ENCODE measurements at regions not wholly inside any gene's neighbourhood (a gene's known extent, or its start where the extent isn't known, plus 50 kb on each side); places are given as distances from the start of the nearest gene placed in this dataset.
"Not testable (repeated sequence)": the region's sequence is repeated elsewhere in the genome, so short reads cannot be mapped to it uniquely, and the experiment has no call there.

- intact Hi-C loops (cut with DNase I), result no loop called here
- H3K27ac ChIP-seq, result no peak overlapping the region
- H3K36me3 ChIP-seq (replicated peaks in 1 of 2; ENCODE audit: insufficient read depth in 1 of 2, low read depth in 2 of 2), result no peaks in the 10 kb centered on the region
- no peak for ATAC-seq
- 74 to 82% methylated on average over 3 of the region's 3 CpGs for WGBS, 2 donors
- TF ChIP-seq POLR2A (IDR thresholded peaks at IDR 0.05) (no peak), CTCF (IDR thresholded peaks at IDR 0.05) (no peak)
- H3K4me3 ChIP-seq, result no peak overlapping the region
- no peaks in the 10 kb centered on the region for H3K4me1 ChIP-seq
- no peaks in the 10 kb centered on the region for H3K27me3 ChIP-seq
- no peak for DNase-seq
- H3K9me3 ChIP-seq, result no peaks in the 10 kb centered on the region
Observed at GRCh38 chrX:28127662-28128061, 146.4 kb upstream of the DCAF8L1 start.

- intact Hi-C loops (cut with DNase I), result no loop called here
- ATAC-seq (no peak), DNase-seq (no peak)
- Histone ChIP-seq H3K4me3 (no peak overlapping the region), H3K4me1 (no peaks in the 10 kb centered on the region), H3K9me3 (no peaks in the 10 kb centered on the region), H3K36me3 (replicated peaks in 1 of 2; ENCODE audit: insufficient read depth in 1 of 2, low read depth in 2 of 2) (no peaks in the 10 kb centered on the region), H3K27me3 (no peaks in the 10 kb centered on the region), H3K27ac (no peak overlapping the region)
- TF ChIP-seq POLR2A (IDR thresholded peaks at IDR 0.05) (no peak), CTCF (IDR thresholded peaks at IDR 0.05) (no peak)
Observed at GRCh38 chrX:28126886-28127285, 145.6 kb upstream of the DCAF8L1 start.

DNA sequence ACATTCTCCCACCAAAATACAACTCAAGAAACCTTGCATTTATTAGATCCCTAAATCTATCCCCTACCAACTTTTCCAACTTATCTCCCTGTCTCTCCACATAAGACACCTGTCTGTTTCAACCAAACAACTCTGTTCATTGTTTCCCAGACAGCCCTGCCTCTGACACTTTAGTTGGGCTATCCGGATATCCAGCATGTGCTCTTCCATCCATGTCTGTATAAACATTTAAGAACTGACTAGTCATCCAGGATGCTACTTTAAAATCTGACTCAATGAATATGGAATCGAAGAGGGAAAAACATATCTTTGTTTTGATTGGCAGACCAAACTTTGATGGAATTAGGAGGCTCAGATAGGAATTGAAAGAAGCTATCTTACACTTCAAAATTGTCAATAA lies 143.2 kb upstream of the DCAF8L1 start:
- H3K4me1 ChIP-seq, result no peaks in the 10 kb centered on the region
- no peak for ATAC-seq
- no peaks in the 10 kb centered on the region for H3K27me3 ChIP-seq
- DNase-seq, result no peak
- no peak overlapping the region for H3K27ac ChIP-seq
- intact Hi-C loops (cut with DNase I), result no loop called here
- H3K4me3 ChIP-seq, result no peak overlapping the region
- WGBS, 2 donors, result 49 to 69% methylated on average over 2 of the region's 2 CpGs
- H3K9me3 ChIP-seq, result no peaks in the 10 kb centered on the region
- TF ChIP-seq CTCF (IDR thresholded peaks at IDR 0.05) (no peak), POLR2A (IDR thresholded peaks at IDR 0.05) (no peak)
- no peaks in the 10 kb centered on the region for H3K36me3 ChIP-seq (replicated peaks in 1 of 2; ENCODE audit: insufficient read depth in 1 of 2, low read depth in 2 of 2)

GRCh38 chrX:28120580-28121245 lies 139.5 kb upstream of the DCAF8L1 start:
- not testable (repeated sequence) for ATAC-seq, DNase-seq, H3K27me3 ChIP-seq

GRCh38 chrX:28120072-28120471 lies 138.8 kb upstream of the DCAF8L1 start:
- ATAC-seq (no peak), DNase-seq (no peak)
- H3K4me1 ChIP-seq, result no peaks in the 10 kb centered on the region
- no peak for TF ChIP-seq POLR2A (IDR thresholded peaks at IDR 0.05)
- TF ChIP-seq CTCF (IDR thresholded peaks at IDR 0.05), result no peak
- no peaks in the 10 kb centered on the region for H3K9me3 ChIP-seq
- no peak overlapping the region for H3K4me3 ChIP-seq
- H3K36me3 ChIP-seq (replicated peaks in 1 of 2; ENCODE audit: insufficient read depth in 1 of 2, low read depth in 2 of 2), result no peaks in the 10 kb centered on the region
- intact Hi-C loops (cut with DNase I), result no loop called here
- 68 to 81% methylated on average over 4 of the region's 4 CpGs for WGBS, 2 donors
- no peaks in the 10 kb centered on the region for H3K27me3 ChIP-seq
- H3K27ac ChIP-seq, result no peak overlapping the region

More at GRCh38 chrX:28120580-28121245, 139.5 kb upstream of the DCAF8L1 start:
- H3K27ac ChIP-seq; H3K9me3 ChIP-seq; H3K4me1 ChIP-seq; H3K4me3 ChIP-seq; H3K36me3 ChIP-seq (replicated peaks in 1 of 2; ENCODE audit: insufficient read depth in 1 of 2, low read depth in 2 of 2); intact Hi-C loops (cut with DNase I): not testable (repeated sequence)
- 91 to 97% methylated on average over 6 to 8 of the region's 8 CpGs for WGBS, 2 donors
